KMS-11 (cell line): ENCODE measurements at regions not wholly inside any gene's neighbourhood (a gene's known extent, or its start where the extent isn't known, plus 50 kb on each side); places are given as distances from the start of the nearest gene placed in this dataset.

ENCODE experiments used
- H2AFZ ChIP-seq: fragments of 200-600 bp; sonication (generic); 2 replicates; pipeline ENCODE4 v1.6.1; 2016; ENCODE audit warnings: antibody characterized with exemption, mixed run types, low read depth
- H3K27ac ChIP-seq: fragments of 200-600 bp; sonication (generic); 2 replicates; pipeline ENCODE4 v1.6.1; 2016; ENCODE audit warnings: mild to moderate bottlenecking, mixed run types
- H3K27me3 ChIP-seq: fragments of 200-600 bp; sonication (generic); 2 replicates; pipeline ENCODE4 v1.6.1; 2017; ENCODE audit warnings: mild to moderate bottlenecking, low read depth, mixed run types, moderate library complexity; ENCODE audit not compliant: insufficient read depth
- H3K36me3 ChIP-seq: fragments of 200-600 bp; sonication (generic); 2 replicates; pipeline ENCODE4 v1.6.1; 2017; ENCODE audit warnings: mild to moderate bottlenecking, mixed run types; ENCODE audit not compliant: insufficient read depth
- H3K4me1 ChIP-seq: fragments of 200-600 bp; sonication (generic); 2 replicates; pipeline ENCODE4 v1.6.1; 2016; ENCODE audit warnings: mild to moderate bottlenecking, low read depth, mixed run types; ENCODE audit not compliant: poor library complexity, severe bottlenecking
- H3K4me2 ChIP-seq: fragments of 200-600 bp; sonication (generic); 2 replicates; pipeline ENCODE4 v1.7.0; 2016; ENCODE audit warnings: mild to moderate bottlenecking, mixed run types
- H3K4me3 ChIP-seq: fragments of 200-600 bp; sonication (generic); IDR thresholded peaks from 2 replicates; pipeline ENCODE4 v1.6.1; 2017; ENCODE audit warnings: low read depth, low read length, mixed read lengths; ENCODE audit not compliant: insufficient read depth
- H3K79me2 ChIP-seq: fragments of 200-600 bp; sonication (generic); 2 replicates; pipeline ENCODE4 v1.6.1; 2016; ENCODE audit warnings: low read depth, mixed run types; ENCODE audit not compliant: insufficient read depth
- H3K9ac ChIP-seq: fragments of 200-600 bp; sonication (generic); 2 replicates; pipeline ENCODE4 v1.6.1; 2016; ENCODE audit warnings: mild to moderate bottlenecking, mixed run types
- H4K20me1 ChIP-seq: fragments of 200-600 bp; sonication (generic); 2 replicates; pipeline ENCODE4 v1.6.1; 2016; ENCODE audit warnings: mild to moderate bottlenecking, mixed run types; ENCODE audit not compliant: insufficient read depth
- TF ChIP-seq, protein P1 (sequence below): fragments of 200-600 bp; sonication (generic); conservative IDR thresholded peaks from 2 replicates; pipeline ENCODE4 v1.6.1; 2017; ENCODE audit warnings: low read depth, mild to moderate bottlenecking, antibody characterized with exemption, low read length, moderate library complexity, mixed read lengths

DNA sequence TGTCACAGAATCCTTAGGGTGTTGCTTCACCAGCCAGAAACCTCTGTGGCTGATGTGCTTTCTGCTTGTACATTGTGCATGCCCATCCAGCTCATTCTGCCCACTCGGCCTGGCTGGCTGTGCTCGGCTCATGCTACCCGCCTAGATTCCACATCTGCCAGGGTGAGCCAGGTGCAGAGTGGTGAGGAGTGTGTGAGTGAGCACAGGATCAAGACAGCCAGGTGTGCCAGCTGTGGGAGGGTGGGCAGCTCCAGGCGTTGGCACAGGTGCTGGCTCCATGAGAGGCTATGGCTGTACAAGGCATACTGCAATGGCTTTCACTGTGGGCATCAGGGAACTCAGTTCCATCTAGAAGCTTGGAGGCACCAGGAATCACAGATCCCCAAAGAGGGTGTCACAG, 1321.8 kb upstream of the CRIM1 start:
- Histone ChIP-seq H3K79me2 (no peaks in the 10 kb centered on the region), H3K4me1 (no peaks in the 10 kb centered on the region), H3K36me3 (no peaks in the 10 kb centered on the region), H3K27me3 (no peaks in the 10 kb centered on the region), H3K9ac (no peak overlapping the region), H3K27ac (no peak overlapping the region), H3K4me3 (no peak overlapping the region), H4K20me1 (no peaks in the 10 kb centered on the region), H2AFZ (no peak overlapping the region), H3K4me2 (no peak overlapping the region)
- TF ChIP-seq, protein P1, sequence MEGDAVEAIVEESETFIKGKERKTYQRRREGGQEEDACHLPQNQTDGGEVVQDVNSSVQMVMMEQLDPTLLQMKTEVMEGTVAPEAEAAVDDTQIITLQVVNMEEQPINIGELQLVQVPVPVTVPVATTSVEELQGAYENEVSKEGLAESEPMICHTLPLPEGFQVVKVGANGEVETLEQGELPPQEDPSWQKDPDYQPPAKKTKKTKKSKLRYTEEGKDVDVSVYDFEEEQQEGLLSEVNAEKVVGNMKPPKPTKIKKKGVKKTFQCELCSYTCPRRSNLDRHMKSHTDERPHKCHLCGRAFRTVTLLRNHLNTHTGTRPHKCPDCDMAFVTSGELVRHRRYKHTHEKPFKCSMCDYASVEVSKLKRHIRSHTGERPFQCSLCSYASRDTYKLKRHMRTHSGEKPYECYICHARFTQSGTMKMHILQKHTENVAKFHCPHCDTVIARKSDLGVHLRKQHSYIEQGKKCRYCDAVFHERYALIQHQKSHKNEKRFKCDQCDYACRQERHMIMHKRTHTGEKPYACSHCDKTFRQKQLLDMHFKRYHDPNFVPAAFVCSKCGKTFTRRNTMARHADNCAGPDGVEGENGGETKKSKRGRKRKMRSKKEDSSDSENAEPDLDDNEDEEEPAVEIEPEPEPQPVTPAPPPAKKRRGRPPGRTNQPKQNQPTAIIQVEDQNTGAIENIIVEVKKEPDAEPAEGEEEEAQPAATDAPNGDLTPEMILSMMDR: no peak

DNA sequence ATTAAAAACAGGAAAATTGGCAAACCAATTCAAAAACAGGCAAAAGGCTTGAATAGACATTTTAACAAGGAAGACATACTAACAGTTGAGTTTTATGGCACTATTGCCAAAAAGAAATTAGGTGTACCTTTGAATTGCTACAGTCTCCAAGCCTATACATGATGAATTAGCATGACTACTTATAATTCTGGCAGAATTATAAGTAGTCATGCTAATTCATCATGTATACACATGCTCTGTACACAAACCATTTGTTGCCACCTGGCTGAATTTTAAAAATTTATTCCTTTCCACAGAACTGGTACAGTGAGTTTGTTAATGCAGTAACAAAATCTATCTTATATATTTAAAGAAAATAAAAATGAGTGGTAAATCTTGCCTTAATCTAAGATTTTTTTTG, 1332.0 kb upstream of the CRIM1 start:
- H3K27me3 ChIP-seq: no peaks in the 10 kb centered on the region

DNA sequence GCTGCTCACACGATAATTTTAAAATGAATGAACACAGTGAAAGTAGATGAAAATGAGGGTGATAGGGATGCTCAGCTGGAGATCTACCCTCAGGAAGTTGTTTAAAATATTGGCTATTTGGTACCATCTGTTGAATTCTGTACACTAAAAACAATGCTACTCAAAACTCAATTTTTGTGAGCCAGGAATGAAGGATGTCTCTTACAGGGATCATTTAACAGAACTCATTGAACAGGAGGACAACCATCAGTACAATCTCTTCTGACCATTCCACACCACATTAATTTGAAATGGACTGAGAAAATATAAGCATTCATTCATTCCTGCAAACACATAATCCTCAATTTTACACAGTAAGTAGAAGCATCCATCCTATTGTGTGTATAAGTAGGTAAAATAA, 1355.1 kb upstream of the CRIM1 start:
- TF ChIP-seq, protein P1: no peak
- no peaks in the 10 kb centered on the region for H4K20me1 ChIP-seq
- H3K27ac ChIP-seq: no peak overlapping the region

More for the DNA sequence above, 1332.0 kb upstream of the CRIM1 start:
- no peak overlapping the region for H3K4me3 ChIP-seq
- no peak overlapping the region for H3K9ac ChIP-seq
- TF ChIP-seq, protein P1: no peak
- no peaks in the 10 kb centered on the region for H4K20me1 ChIP-seq
- no peaks in the 10 kb centered on the region for H3K36me3 ChIP-seq
- no peak overlapping the region for H3K4me2 ChIP-seq
- H3K79me2 ChIP-seq: no peaks in the 10 kb centered on the region
- H3K27ac ChIP-seq: no peak overlapping the region
- no peaks in the 10 kb centered on the region for H3K4me1 ChIP-seq
- no peak overlapping the region for H2AFZ ChIP-seq

DNA sequence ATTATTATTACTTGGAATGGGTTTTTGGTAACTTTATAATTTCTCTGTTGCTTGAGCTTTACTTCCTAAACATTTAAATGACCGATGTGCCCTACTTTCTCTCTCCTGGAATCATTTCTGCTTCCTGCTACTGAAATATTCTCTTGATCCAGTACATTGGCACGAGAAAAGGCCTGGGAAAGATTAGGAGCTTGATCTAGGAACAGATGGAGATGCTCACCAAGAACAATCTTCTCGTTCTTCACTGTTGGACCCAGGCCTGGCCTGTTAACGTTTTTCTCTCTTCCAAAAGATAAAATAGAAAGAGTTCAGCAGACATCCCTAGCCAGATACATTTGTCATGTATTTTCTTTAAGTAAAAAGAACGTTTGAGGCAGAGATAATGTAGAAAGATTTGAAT, 1356.8 kb upstream of the CRIM1 start:
- no peak overlapping the region for H3K4me3 ChIP-seq
- no peaks in the 10 kb centered on the region for H3K36me3 ChIP-seq
- no peak overlapping the region for H3K9ac ChIP-seq
- no peak overlapping the region for H3K4me2 ChIP-seq
- TF ChIP-seq, protein P1: no peak
- no peaks in the 10 kb centered on the region for H3K27me3 ChIP-seq
- no peaks in the 10 kb centered on the region for H3K79me2 ChIP-seq
- no peak overlapping the region for H3K27ac ChIP-seq
- no peak overlapping the region for H2AFZ ChIP-seq
- H3K4me1 ChIP-seq: no peaks in the 10 kb centered on the region
- no peaks in the 10 kb centered on the region for H4K20me1 ChIP-seq

More for the DNA sequence above, 1355.1 kb upstream of the CRIM1 start:
- Histone ChIP-seq H2AFZ (no peak overlapping the region), H3K9ac (no peak overlapping the region), H3K27me3 (no peaks in the 10 kb centered on the region), H3K36me3 (no peaks in the 10 kb centered on the region), H3K4me1 (no peaks in the 10 kb centered on the region), H3K4me2 (no peak overlapping the region), H3K4me3 (no peak overlapping the region), H3K79me2 (no peaks in the 10 kb centered on the region)
